Breast epithelium (tissue), 3 donors: ENCODE measurements at regions not wholly inside any gene's neighbourhood (a gene's known extent, or its start where the extent isn't known, plus 50 kb on each side); places are given as distances from the start of the nearest gene placed in this dataset.

Experiments used
- CTCF ChIP-seq, 3 donors: fragments of 450-650 bp; IDR thresholded peaks; one replicate each; pipeline ENCODE4 v1.5.1; 2016 to 2017; ENCODE audit warnings: antibody characterized with exemption in 3 of 3, mild to moderate bottlenecking in 3 of 3, moderate library complexity in 3 of 3
- POLR2A ChIP-seq: fragments of 450-650 bp; IDR thresholded peaks from one replicate; pipeline ENCODE4 v1.6.1; 2016; ENCODE audit warnings: antibody characterized with exemption, mild to moderate bottlenecking, moderate library complexity
- POLR2AphosphoS5 ChIP-seq, 3 donors: sonication (generic); formaldehyde crosslinking; IDR thresholded peaks; one replicate each; pipeline ENCODE4 v1.6.1; 2017; ENCODE audit warnings: antibody characterized with exemption in 3 of 3

GRCh38 chr13:50274181-50274580 is 258.9 kb downstream of the KCNRG start:
- TF ChIP-seq CTCF (IDR thresholded peaks at IDR 0.05) (no peak), POLR2A (no peak), POLR2AphosphoS5 (IDR thresholded peaks at IDR 0.05) (no peak)
